Nephron (organoid): ENCODE measurements at regions not wholly inside any gene's neighbourhood (a gene's known extent, or its start where the extent isn't known, plus 50 kb on each side); places are given as distances from the start of the nearest gene placed in this dataset.
A peak's percentile ranks its signal among the peaks of the same experiment; 100 is the strongest.

ENCODE experiments used
- H3K27ac Mint-ChIP-seq, 3 experiments: 2 replicates each; pipeline ENCODE4 v1.8.0; 2020; ENCODE audit warnings: mixed read lengths in 3 of 3, mild to moderate bottlenecking in 2 of 3, moderate library complexity in 1 of 3
- H3K27me3 Mint-ChIP-seq: 2 replicates; pipeline ENCODE4 v1.8.0; 2021; ENCODE audit warnings: low read depth, mild to moderate bottlenecking, moderate library complexity, mixed read lengths
- H3K36me3 Mint-ChIP-seq: 2 replicates; pipeline ENCODE4 v1.8.0; 2020; ENCODE audit warnings: low read depth, mixed read lengths
- H3K4me1 Mint-ChIP-seq: 2 replicates; pipeline ENCODE4 v1.8.0; 2020; ENCODE audit warnings: mixed read lengths
- H3K4me3 Mint-ChIP-seq, 3 experiments: 2 replicates each; pipeline ENCODE4 v1.8.0; 2020; ENCODE audit warnings: mild to moderate bottlenecking in 3 of 3, mixed read lengths in 3 of 3, moderate library complexity in 2 of 3
- H3K9me3 Mint-ChIP-seq: 2 replicates; pipeline ENCODE4 v1.8.0; 2020; ENCODE audit warnings: mixed read lengths
- TF ChIP-seq, protein P1 (sequence below), 3 experiments: fragments of 200-600 bp; sonication (generic); IDR thresholded peaks; one replicate each; pipeline ENCODE4 v1.5.0; 2021; ENCODE audit warnings: antibody characterized with exemption in 3 of 3; ENCODE audit not compliant: unreplicated experiment in 3 of 3

DNA sequence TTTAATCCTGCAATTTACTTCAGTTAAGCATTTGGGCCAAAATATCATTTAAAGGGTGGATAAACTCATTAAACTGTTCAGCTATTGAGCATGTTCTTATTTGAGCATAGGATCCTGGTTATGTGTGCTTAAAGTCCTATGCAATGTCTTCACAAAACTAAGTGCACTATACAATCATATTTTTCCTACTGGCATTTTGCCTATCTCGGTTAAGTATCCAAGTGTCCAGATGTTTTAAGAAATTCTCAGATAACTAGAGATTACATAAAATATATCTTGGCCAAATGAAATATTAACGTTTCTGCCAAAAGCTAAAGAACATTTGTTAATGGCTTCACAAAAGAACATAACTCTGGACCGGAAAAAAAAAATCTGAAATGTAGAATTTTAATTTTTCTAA lies 250.8 kb upstream of the LRFN5 start:
- peak overlapping the region in 1 of 3 experiments; percentile 23 for H3K27ac Mint-ChIP-seq
- TF ChIP-seq, protein P1, sequence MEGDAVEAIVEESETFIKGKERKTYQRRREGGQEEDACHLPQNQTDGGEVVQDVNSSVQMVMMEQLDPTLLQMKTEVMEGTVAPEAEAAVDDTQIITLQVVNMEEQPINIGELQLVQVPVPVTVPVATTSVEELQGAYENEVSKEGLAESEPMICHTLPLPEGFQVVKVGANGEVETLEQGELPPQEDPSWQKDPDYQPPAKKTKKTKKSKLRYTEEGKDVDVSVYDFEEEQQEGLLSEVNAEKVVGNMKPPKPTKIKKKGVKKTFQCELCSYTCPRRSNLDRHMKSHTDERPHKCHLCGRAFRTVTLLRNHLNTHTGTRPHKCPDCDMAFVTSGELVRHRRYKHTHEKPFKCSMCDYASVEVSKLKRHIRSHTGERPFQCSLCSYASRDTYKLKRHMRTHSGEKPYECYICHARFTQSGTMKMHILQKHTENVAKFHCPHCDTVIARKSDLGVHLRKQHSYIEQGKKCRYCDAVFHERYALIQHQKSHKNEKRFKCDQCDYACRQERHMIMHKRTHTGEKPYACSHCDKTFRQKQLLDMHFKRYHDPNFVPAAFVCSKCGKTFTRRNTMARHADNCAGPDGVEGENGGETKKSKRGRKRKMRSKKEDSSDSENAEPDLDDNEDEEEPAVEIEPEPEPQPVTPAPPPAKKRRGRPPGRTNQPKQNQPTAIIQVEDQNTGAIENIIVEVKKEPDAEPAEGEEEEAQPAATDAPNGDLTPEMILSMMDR (IDR thresholded peaks at IDR 0.05; ENCODE audit: unreplicated experiment in 3 of 3), result no peak
- no peaks in the 10 kb centered on the region for H3K36me3 Mint-ChIP-seq
- H3K27me3 Mint-ChIP-seq, result no peaks in the 10 kb centered on the region
- no peak overlapping the region for H3K4me3 Mint-ChIP-seq
- H3K9me3 Mint-ChIP-seq, result no peaks in the 10 kb centered on the region
- H3K4me1 Mint-ChIP-seq, result peaks cover 5% of the 10 kb centered on the region

DNA sequence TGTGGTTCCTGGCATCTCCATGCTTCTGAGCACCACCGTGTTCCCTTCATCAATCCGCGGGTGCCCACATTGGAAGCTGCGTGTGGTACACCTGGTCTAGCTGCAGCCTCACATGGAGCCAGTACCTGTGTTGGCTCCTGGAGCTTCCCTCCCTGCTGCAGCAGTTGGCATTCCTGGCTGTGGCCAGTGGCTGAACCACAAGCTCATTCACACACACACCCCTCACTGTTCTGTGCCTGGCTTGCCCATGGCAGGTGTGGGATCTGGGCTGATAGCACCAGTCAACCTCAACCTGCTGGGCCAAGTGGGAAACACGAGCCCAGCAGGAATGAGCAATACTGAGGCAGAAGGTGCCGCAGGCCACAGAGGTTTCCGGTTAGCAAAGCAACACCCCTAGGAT lies 256.2 kb upstream of the LRFN5 start:
- peaks cover 4% of the 10 kb centered on the region for H3K4me1 Mint-ChIP-seq
- no peak overlapping the region for H3K27ac Mint-ChIP-seq
- no peaks in the 10 kb centered on the region for H3K27me3 Mint-ChIP-seq
- no peak overlapping the region for H3K4me3 Mint-ChIP-seq
- H3K36me3 Mint-ChIP-seq, result no peaks in the 10 kb centered on the region
- no peaks in the 10 kb centered on the region for H3K9me3 Mint-ChIP-seq
- TF ChIP-seq, protein P1 (IDR thresholded peaks at IDR 0.05; ENCODE audit: unreplicated experiment in 3 of 3), result no peak

DNA sequence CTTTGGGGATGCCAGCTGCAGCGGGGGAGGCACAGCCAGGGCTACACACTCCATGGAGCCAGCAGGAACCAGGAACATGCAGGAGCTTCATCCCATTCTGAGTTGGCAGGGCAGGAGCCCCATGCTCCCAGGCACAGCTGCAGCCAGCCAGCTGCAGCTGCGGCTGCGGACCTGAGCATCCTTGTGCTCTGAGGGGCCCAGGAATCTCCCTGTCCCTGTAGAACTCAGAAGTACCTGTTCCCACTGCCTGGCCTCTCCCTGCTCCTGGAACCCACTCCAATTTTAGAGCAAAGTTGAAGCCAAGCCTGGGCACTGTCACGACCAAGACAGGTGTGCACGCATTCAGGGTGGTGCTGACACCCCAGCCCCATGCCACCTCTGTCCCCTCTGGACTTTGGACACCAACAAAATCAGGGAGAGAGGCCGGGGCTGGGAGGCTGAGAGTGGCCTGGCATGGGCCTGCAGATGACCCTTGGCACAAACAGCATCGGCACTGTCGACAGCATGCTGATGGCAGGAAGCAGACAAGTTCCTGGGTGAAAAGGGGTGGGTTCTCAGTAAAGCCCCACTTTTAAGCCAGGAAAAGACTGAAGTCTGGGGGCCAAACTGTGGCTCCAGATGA lies 257.3 kb upstream of the LRFN5 start:
- H3K27ac Mint-ChIP-seq, result no peak overlapping the region
- no peaks in the 10 kb centered on the region for H3K4me1 Mint-ChIP-seq
- TF ChIP-seq, protein P1 (IDR thresholded peaks at IDR 0.05; ENCODE audit: unreplicated experiment in 3 of 3), result no peak
- no peaks in the 10 kb centered on the region for H3K36me3 Mint-ChIP-seq
- no peaks in the 10 kb centered on the region for H3K9me3 Mint-ChIP-seq
- H3K4me3 Mint-ChIP-seq, result no peak overlapping the region
- H3K27me3 Mint-ChIP-seq, result no peaks in the 10 kb centered on the region

DNA sequence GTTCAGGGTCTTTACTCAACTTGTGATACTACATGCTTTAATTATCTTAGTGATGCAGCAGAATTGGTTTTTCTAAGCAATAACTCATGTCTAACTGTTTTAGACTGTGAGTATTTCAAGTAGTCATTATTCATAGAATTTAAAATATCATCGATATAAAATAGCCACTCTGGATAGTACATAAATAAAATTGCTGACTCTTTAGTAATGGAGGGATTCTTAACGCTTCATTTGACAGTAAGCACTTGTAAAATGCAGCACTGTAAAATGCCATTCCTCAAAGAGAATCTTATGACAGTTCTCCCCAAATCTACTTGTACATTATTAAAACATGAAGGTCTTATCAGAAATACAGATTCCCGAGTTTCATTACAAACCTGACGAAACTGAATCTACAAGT lies 262.8 kb upstream of the LRFN5 start:
- H3K27me3 Mint-ChIP-seq, result no peaks in the 10 kb centered on the region
- no peak overlapping the region for H3K27ac Mint-ChIP-seq
- no peaks in the 10 kb centered on the region for H3K36me3 Mint-ChIP-seq
- no peak overlapping the region for H3K4me3 Mint-ChIP-seq
- TF ChIP-seq, protein P1 (IDR thresholded peaks at IDR 0.05; ENCODE audit: unreplicated experiment in 3 of 3), result no peak
- peaks cover 5% of the 10 kb centered on the region for H3K9me3 Mint-ChIP-seq
- H3K4me1 Mint-ChIP-seq, result no peaks in the 10 kb centered on the region

DNA sequence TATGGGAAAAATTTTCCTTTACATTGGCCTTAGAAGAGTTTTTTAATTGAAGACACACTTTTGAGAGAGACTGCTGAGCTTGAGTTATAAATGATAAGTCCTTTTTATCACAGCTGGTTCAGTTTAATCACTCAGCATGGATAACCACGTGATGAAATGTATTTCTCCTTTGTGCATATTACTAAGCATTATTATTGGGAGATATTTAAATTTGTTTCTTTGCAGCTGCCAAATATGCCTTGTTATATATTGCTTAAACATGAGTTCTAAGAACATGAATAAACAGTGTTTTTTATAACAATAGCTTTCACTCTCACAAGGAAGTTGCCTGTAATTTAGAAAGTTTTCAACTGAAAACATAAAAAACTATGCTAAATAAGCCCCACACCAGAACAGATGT lies 293.5 kb upstream of the LRFN5 start:
- Mint-ChIP-seq H3K27me3 (no peaks in the 10 kb centered on the region), H3K36me3 (peaks cover 4% of the 10 kb centered on the region), H3K4me3 (no peak overlapping the region), H3K4me1 (no peaks in the 10 kb centered on the region), H3K9me3 (peaks cover 4% of the 10 kb centered on the region), H3K27ac (no peak overlapping the region)
- TF ChIP-seq, protein P1 (IDR thresholded peaks at IDR 0.05; ENCODE audit: unreplicated experiment in 3 of 3), result no peak

DNA sequence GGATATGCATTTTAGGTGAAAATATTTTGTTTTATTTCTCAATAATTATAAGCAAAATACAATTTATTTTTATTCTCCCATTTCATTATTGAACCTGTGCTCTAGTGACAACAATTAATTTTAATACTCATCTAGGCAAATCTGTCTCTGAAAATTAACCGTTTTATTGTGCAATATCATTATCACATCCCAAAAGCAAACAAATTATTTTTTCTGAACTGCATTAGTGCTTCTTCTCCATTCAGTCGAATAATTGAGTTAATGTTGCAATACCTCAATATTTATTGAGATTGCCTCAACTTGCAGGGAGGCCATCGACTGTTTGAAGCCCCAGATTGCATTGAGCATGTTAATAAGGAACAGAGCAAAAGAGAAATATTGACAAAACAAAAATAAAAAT lies 303.2 kb upstream of the LRFN5 start:
- Mint-ChIP-seq H3K4me1 (no peaks in the 10 kb centered on the region), H3K27ac (no peak overlapping the region), H3K9me3 (no peaks in the 10 kb centered on the region), H3K27me3 (no peaks in the 10 kb centered on the region), H3K36me3 (no peaks in the 10 kb centered on the region), H3K4me3 (no peak overlapping the region)
- TF ChIP-seq, protein P1 (IDR thresholded peaks at IDR 0.05; ENCODE audit: unreplicated experiment in 3 of 3), result no peak
